Activated CD4-positive, CD25-positive, alpha-beta regulatory T cell treated with anti-CD3 and anti-CD28 coated beads, Interleukin-2, amount 50 U/mL, for 72 hours (primary cell): ENCODE measurements at regions not wholly inside any gene's neighbourhood (a gene's known extent, or its start where the extent isn't known, plus 50 kb on each side); places are given as distances from the start of the nearest gene placed in this dataset.
"Not testable (repeated sequence)": the region's sequence is repeated elsewhere in the genome, so short reads cannot be mapped to it uniquely, and the experiment has no call there.

Experiments used
- DNase-seq: peaks from one replicate; pipeline ENCODE4 v3.0.0; 2021

GRCh38 chr13:70981219-70981618 lies 873.0 kb upstream of the KLHL1 start:
- not testable (repeated sequence) for DNase-seq

- no peak for DNase-seq
Measured at GRCh38 chr13:70969321-70969720, 861.1 kb upstream of the KLHL1 start.

- no peak for DNase-seq
Measured at GRCh38 chr13:70967564-70967963, 859.3 kb upstream of the KLHL1 start.

GRCh38 chr13:70964874-70965273 lies 856.6 kb upstream of the KLHL1 start:
- DNase-seq: no peak

- no peak for DNase-seq
Measured at GRCh38 chr13:70964124-70964523, 855.9 kb upstream of the KLHL1 start.

GRCh38 chr13:70960841-70961443 lies 852.7 kb upstream of the KLHL1 start:
- no peak for DNase-seq

GRCh38 chr13:70959035-70959775 lies 851.0 kb upstream of the KLHL1 start:
- no peak for DNase-seq

GRCh38 chr13:70955887-70956286 lies 847.6 kb upstream of the KLHL1 start:
- no peak for DNase-seq

- no peak for DNase-seq
Measured at GRCh38 chr13:70950664-70951063, 842.4 kb upstream of the KLHL1 start.

- DNase-seq: no peak
Measured at GRCh38 chr13:70945506-70945905, 837.3 kb upstream of the KLHL1 start.

- no peak for DNase-seq
Measured at GRCh38 chr13:70941454-70941853, 833.2 kb upstream of the KLHL1 start.

GRCh38 chr13:70938462-70938861 lies 830.2 kb upstream of the KLHL1 start:
- DNase-seq: no peak

- no peak for DNase-seq
Measured at GRCh38 chr13:70932511-70932910, 824.3 kb upstream of the KLHL1 start.

GRCh38 chr13:70923863-70924752 lies 815.9 kb upstream of the KLHL1 start:
- DNase-seq: no peak

GRCh38 chr13:70911286-70911685 lies 803.0 kb upstream of the KLHL1 start:
- DNase-seq: no peak

- DNase-seq: no peak
Measured at GRCh38 chr13:70908795-70909194, 800.5 kb upstream of the KLHL1 start.

- no peak for DNase-seq
Measured at GRCh38 chr13:70905035-70905434, 796.8 kb upstream of the KLHL1 start.

- DNase-seq: no peak
Measured at GRCh38 chr13:70896136-70896535, 787.9 kb upstream of the KLHL1 start.

GRCh38 chr13:70895599-70895998 lies 787.3 kb upstream of the KLHL1 start:
- DNase-seq: no peak

- no peak for DNase-seq
Measured at GRCh38 chr13:70894258-70894657, 786.0 kb upstream of the KLHL1 start.

GRCh38 chr13:70893832-70894231 lies 785.6 kb upstream of the KLHL1 start:
- DNase-seq: no peak

GRCh38 chr13:70890289-70890688 lies 782.0 kb upstream of the KLHL1 start:
- no peak for DNase-seq

- no peak for DNase-seq
Measured at GRCh38 chr13:70889163-70889562, 780.9 kb upstream of the KLHL1 start.

GRCh38 chr13:70884196-70884595 lies 775.9 kb upstream of the KLHL1 start:
- DNase-seq: no peak
